ENCODE measurements at regions not wholly inside any gene's neighbourhood (a gene's known extent, or its start where the extent isn't known, plus 50 kb on each side); places are given as distances from the start of the nearest gene placed in this dataset.

- no peak for TF ChIP-seq FOXP2 (optimal IDR thresholded peaks at IDR 0.05; ENCODE audit: borderline replicate concordance, extremely low read depth, extremely low read length, insufficient read depth)
- TF ChIP-seq SIN3A (IDR thresholded peaks at IDR 0.05; ENCODE audit: borderline replicate concordance, insufficient read depth, low read length): no peak
- no peak for TF ChIP-seq TAF1 (IDR thresholded peaks at IDR 0.05; ENCODE audit: borderline replicate concordance, insufficient read depth, low read length)
- TF ChIP-seq REST (IDR thresholded peaks at IDR 0.05; ENCODE audit: insufficient read depth in 1 of 2, low read depth in 2 of 2, low read length in 2 of 2): no peak
- no peak for TF ChIP-seq POLR2AphosphoS5 (IDR thresholded peaks at IDR 0.05; ENCODE audit: low read depth, low read length)
These were observed 105.9 kb upstream of the AKAP13 start for GRCh38 chr15:85274315-85275050.

DNA sequence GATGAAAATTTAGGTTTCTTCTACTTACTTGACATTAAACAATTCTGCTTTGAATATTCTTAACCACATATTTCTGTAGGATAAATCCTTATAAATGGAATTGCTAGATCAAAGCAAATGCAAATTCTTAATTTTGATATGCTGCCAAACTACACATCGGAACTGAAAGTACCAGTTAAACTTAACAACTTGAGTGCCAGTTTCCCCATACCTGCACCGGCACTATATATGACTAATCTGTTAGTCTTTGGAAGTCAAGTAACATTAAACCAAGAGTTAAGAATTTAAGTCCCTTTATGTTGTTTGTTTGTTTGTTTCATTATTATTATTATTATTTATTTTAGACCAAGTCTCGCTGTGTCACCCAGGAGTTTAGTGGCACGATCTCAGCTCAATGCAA lies 103.9 kb upstream of the AKAP13 start:
- no peak for TF ChIP-seq SIN3A (IDR thresholded peaks at IDR 0.05; ENCODE audit: borderline replicate concordance, insufficient read depth, low read length)
- TF ChIP-seq FOXP2 (optimal IDR thresholded peaks at IDR 0.05; ENCODE audit: borderline replicate concordance, extremely low read depth, extremely low read length, insufficient read depth): no peak
- no peak for TF ChIP-seq POLR2AphosphoS5 (IDR thresholded peaks at IDR 0.05; ENCODE audit: low read depth, low read length)
- TF ChIP-seq TAF1 (IDR thresholded peaks at IDR 0.05; ENCODE audit: borderline replicate concordance, insufficient read depth, low read length): no peak
- TF ChIP-seq REST (IDR thresholded peaks at IDR 0.05; ENCODE audit: insufficient read depth in 1 of 2, low read depth in 2 of 2, low read length in 2 of 2): no peak

DNA sequence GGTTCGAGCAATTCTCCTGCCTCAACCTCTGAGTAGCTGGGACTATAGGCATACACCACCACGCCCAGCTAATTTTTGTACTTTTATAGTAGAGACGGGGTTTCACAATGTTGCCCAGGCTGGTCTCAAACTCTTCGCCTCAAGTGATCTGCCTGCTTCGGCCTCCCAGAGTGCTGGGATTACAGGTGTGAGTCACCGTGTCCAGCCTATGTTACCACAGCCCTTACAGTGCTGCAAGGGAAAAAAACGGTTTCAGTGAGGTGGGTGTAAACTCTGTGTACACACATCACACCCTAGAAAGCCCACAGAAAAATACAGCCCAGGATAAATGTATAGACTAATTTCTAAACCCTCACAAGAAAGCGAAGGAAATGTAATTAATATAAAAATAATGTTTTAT lies 103.5 kb upstream of the AKAP13 start:
- no peak for TF ChIP-seq TAF1 (IDR thresholded peaks at IDR 0.05; ENCODE audit: borderline replicate concordance, insufficient read depth, low read length)
- no peak for TF ChIP-seq FOXP2 (optimal IDR thresholded peaks at IDR 0.05; ENCODE audit: borderline replicate concordance, extremely low read depth, extremely low read length, insufficient read depth)
- TF ChIP-seq SIN3A (IDR thresholded peaks at IDR 0.05; ENCODE audit: borderline replicate concordance, insufficient read depth, low read length): no peak
- TF ChIP-seq POLR2AphosphoS5 (IDR thresholded peaks at IDR 0.05; ENCODE audit: low read depth, low read length): no peak
- no peak for TF ChIP-seq REST (IDR thresholded peaks at IDR 0.05; ENCODE audit: insufficient read depth in 1 of 2, low read depth in 2 of 2, low read length in 2 of 2)

DNA sequence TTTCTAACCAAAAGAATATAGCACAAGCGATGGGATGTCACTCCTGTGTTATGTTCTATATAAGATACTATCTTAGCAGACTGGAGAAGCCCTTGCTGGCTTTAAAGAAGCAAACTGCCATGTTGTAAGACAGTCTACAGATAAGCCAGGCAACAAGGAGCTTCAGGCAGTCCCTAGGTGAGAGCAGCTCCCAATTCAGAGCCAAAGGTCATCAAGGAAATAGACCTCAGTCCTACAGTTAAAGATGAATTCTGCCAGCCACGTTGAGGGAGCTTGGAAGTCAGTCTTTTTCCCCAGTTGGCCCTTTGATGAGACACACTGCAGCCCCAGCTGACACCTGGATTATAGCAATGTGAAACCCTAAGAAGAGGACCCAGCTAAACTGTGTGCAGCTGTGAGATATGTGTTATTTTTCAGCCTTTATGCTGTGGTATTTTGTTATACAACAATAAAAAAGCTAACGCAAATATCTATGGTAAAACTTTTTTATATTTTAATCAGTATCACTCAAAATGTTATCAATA lies 102.5 kb upstream of the AKAP13 start:
- TF ChIP-seq SIN3A (IDR thresholded peaks at IDR 0.05; ENCODE audit: borderline replicate concordance, insufficient read depth, low read length) (no peak), TAF1 (IDR thresholded peaks at IDR 0.05; ENCODE audit: borderline replicate concordance, insufficient read depth, low read length) (no peak), POLR2AphosphoS5 (IDR thresholded peaks at IDR 0.05; ENCODE audit: low read depth, low read length) (no peak), REST (IDR thresholded peaks at IDR 0.05; ENCODE audit: insufficient read depth in 1 of 2, low read depth in 2 of 2, low read length in 2 of 2) (no peak), FOXP2 (optimal IDR thresholded peaks at IDR 0.05; ENCODE audit: borderline replicate concordance, extremely low read depth, extremely low read length, insufficient read depth) (no peak)

All from PFSK-1 (cell line).